ENCODE measurements at regions not wholly inside any gene's neighbourhood (a gene's known extent, or its start where the extent isn't known, plus 50 kb on each side); places are given as distances from the start of the nearest gene placed in this dataset.

GRCh38 chr1:172863031-172863430 is 187.7 kb downstream of the TNFSF18 start:
- Histone ChIP-seq H3K27me3 (no peaks in the 10 kb centered on the region), H3K4me1 (no peaks in the 10 kb centered on the region), H3K4me3 (no peak overlapping the region), H3K36me3 (no peaks in the 10 kb centered on the region), H3K9me3 (no peaks in the 10 kb centered on the region), H3K27ac (no peak overlapping the region)
- no peak for TF ChIP-seq POLR2A (IDR thresholded peaks at IDR 0.05)
- TF ChIP-seq CTCF (IDR thresholded peaks at IDR 0.05) = no peak
- intact Hi-C loops (cut with DNase I; ENCODE audit: low total_unique reads) = no loop called here
- no peak for DNase-seq

- intact Hi-C loops (cut with DNase I; ENCODE audit: low total_unique reads) = no loop called here
- no peak overlapping the region for H3K27ac ChIP-seq
- TF ChIP-seq POLR2A (IDR thresholded peaks at IDR 0.05) = no peak
Observed at GRCh38 chr1:172867216-172867818, 183.4 kb downstream of the TNFSF18 start.

GRCh38 chr1:172870901-172871606 is 179.7 kb downstream of the TNFSF18 start:
- no peak for DNase-seq
- TF ChIP-seq CTCF (IDR thresholded peaks at IDR 0.05) = no peak
- TF ChIP-seq POLR2A (IDR thresholded peaks at IDR 0.05) = no peak
- Histone ChIP-seq H3K9me3 (no peaks in the 10 kb centered on the region), H3K4me3 (no peak overlapping the region), H3K4me1 (no peaks in the 10 kb centered on the region), H3K27ac (no peak overlapping the region), H3K36me3 (no peaks in the 10 kb centered on the region), H3K27me3 (no peaks in the 10 kb centered on the region)
- intact Hi-C loops (cut with DNase I; ENCODE audit: low total_unique reads) = no loop called here

More at GRCh38 chr1:172867216-172867818, 183.4 kb downstream of the TNFSF18 start:
- DNase-seq = no peak
- H3K27me3 ChIP-seq = no peaks in the 10 kb centered on the region
- H3K4me1 ChIP-seq = no peaks in the 10 kb centered on the region
- H3K9me3 ChIP-seq = no peaks in the 10 kb centered on the region
- no peaks in the 10 kb centered on the region for H3K36me3 ChIP-seq
- no peak overlapping the region for H3K4me3 ChIP-seq

- no peaks in the 10 kb centered on the region for H3K27me3 ChIP-seq
- H3K4me3 ChIP-seq = no peak overlapping the region
- no peaks in the 10 kb centered on the region for H3K36me3 ChIP-seq
- H3K9me3 ChIP-seq = no peaks in the 10 kb centered on the region
- TF ChIP-seq CTCF (IDR thresholded peaks at IDR 0.05) = no peak
- TF ChIP-seq POLR2A (IDR thresholded peaks at IDR 0.05) = no peak
- no peak overlapping the region for H3K27ac ChIP-seq
- intact Hi-C loops (cut with DNase I; ENCODE audit: low total_unique reads) = no loop called here
- DNase-seq = no peak
- no peaks in the 10 kb centered on the region for H3K4me1 ChIP-seq
Observed at GRCh38 chr1:172874950-172875349, 175.8 kb downstream of the TNFSF18 start.

- no peak for DNase-seq
- Histone ChIP-seq H3K4me3 (no peak overlapping the region), H3K27ac (no peak overlapping the region), H3K36me3 (no peaks in the 10 kb centered on the region), H3K9me3 (no peaks in the 10 kb centered on the region), H3K27me3 (no peaks in the 10 kb centered on the region), H3K4me1 (no peaks in the 10 kb centered on the region)
- intact Hi-C loops (cut with DNase I; ENCODE audit: low total_unique reads) = no loop called here
- TF ChIP-seq POLR2A (IDR thresholded peaks at IDR 0.05) = no peak
Observed at GRCh38 chr1:172875892-172876291, 174.8 kb downstream of the TNFSF18 start.

- Histone ChIP-seq H3K4me1 (no peaks in the 10 kb centered on the region), H3K36me3 (no peaks in the 10 kb centered on the region), H3K27ac (no peak overlapping the region), H3K27me3 (no peaks in the 10 kb centered on the region), H3K4me3 (no peak overlapping the region), H3K9me3 (no peaks in the 10 kb centered on the region)
- DNase-seq = no peak
- intact Hi-C loops (cut with DNase I; ENCODE audit: low total_unique reads) = no loop called here
- no peak for TF ChIP-seq POLR2A (IDR thresholded peaks at IDR 0.05)
- no peak for TF ChIP-seq CTCF (IDR thresholded peaks at IDR 0.05)
Observed at GRCh38 chr1:172882385-172882784, 168.4 kb downstream of the TNFSF18 start.

Measured in uterus (tissue), 3 donors.